ENCODE measurements at regions not wholly inside any gene's neighbourhood (a gene's known extent, or its start where the extent isn't known, plus 50 kb on each side); places are given as distances from the start of the nearest gene placed in this dataset.

DNA sequence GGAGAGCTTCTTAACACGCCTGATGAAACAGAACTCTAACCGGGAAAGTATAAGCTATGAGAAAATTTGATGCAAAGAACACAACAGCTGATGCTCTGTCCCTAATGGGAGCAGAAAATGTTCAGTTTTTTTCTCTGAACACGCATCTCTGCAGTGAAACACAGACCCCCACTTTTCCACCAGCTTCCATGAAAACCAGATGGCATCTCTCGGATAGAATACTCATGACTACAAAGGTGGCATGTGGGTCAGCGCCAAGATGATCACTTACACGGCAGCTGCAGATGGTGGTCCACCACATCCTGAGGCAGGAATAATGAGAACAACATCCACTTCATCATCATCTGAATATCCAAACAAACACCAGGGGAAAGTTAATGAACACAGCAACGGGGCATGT lies 85.2 kb upstream of the CNR1 start:
- Histone ChIP-seq H3K4me1 (no peaks in the 10 kb centered on the region), H3K27me3 (no peaks in the 10 kb centered on the region), H3K9me3 (no peaks in the 10 kb centered on the region), H3K36me3 (no peaks in the 10 kb centered on the region), H3K27ac (no peak overlapping the region), H3K4me3 (no peak overlapping the region)
- WGBS, 2 donors: 83 to 86% methylated on average over 7 of the region's 7 CpGs
- DNase-seq: no peak
- TF ChIP-seq, protein P1, sequence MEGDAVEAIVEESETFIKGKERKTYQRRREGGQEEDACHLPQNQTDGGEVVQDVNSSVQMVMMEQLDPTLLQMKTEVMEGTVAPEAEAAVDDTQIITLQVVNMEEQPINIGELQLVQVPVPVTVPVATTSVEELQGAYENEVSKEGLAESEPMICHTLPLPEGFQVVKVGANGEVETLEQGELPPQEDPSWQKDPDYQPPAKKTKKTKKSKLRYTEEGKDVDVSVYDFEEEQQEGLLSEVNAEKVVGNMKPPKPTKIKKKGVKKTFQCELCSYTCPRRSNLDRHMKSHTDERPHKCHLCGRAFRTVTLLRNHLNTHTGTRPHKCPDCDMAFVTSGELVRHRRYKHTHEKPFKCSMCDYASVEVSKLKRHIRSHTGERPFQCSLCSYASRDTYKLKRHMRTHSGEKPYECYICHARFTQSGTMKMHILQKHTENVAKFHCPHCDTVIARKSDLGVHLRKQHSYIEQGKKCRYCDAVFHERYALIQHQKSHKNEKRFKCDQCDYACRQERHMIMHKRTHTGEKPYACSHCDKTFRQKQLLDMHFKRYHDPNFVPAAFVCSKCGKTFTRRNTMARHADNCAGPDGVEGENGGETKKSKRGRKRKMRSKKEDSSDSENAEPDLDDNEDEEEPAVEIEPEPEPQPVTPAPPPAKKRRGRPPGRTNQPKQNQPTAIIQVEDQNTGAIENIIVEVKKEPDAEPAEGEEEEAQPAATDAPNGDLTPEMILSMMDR (IDR thresholded peaks at IDR 0.05): no peak
- intact Hi-C loops (cut with DNase I): no loop called here

DNA sequence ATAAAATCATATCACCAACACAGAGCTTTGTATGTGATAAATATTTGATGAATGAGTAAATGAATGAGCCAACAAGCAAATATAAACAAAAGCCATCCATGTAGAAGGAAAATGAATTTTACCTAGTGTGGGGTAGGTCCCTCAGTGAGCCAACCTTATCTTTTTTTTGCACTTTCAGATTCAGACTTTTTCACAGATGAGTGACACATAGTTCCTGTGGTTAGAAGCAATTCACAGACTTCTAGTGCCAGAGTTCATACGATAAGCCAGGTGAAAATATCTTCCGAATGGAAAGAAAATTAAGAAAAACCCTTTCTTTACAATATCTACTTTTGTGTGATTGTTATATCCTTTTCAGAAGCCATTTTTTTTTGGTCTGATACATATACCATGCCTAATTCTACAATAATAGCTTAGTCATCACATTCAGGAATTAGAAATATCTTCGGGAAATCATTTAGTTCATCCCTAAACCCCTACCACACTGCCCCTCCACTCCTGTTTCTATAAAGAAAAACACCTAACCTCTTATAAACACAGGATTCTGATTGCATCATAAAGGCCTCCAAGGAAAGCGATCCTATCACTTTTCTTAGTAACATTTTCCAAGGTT lies 82.7 kb upstream of the CNR1 start:
- H3K9me3 ChIP-seq: no peaks in the 10 kb centered on the region
- H3K36me3 ChIP-seq: no peaks in the 10 kb centered on the region
- H3K27ac ChIP-seq: no peak overlapping the region
- intact Hi-C loops (cut with DNase I): no loop called here
- TF ChIP-seq POLR2A (IDR thresholded peaks at IDR 0.05) (no peak), EP300 (IDR thresholded peaks at IDR 0.05) (no peak), POLR2AphosphoS5 (IDR thresholded peaks at IDR 0.05) (no peak)
- TF ChIP-seq, protein P1 (IDR thresholded peaks at IDR 0.05): no peak
- no peaks in the 10 kb centered on the region for H3K4me1 ChIP-seq
- H3K27me3 ChIP-seq: no peaks in the 10 kb centered on the region
- H3K4me3 ChIP-seq: no peak overlapping the region
- WGBS, 2 donors: 88 to 90% methylated on average over 4 of the region's 4 CpGs
- no peak for DNase-seq

DNA sequence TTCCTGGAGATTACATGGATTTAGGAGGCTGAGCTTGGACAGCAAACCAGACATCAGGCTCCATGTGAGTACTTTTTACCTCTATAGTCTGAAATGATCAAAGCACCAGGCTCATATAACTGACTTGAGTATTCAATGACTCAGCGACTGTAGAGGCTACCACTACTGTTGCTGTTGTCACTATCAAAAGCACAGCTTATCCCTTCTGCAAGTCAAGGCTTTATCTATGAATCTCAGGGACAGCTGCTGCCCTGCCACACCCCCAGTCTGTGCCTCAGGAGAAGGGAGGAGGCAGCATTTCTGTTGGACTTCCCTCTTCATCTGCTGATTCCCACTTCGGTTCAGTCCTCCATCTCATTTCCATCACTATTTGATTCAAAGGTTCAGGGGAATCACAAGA lies 80.5 kb upstream of the CNR1 start:
- Histone ChIP-seq H3K27me3 (no peaks in the 10 kb centered on the region), H3K4me3 (no peak overlapping the region), H3K4me1 (no peaks in the 10 kb centered on the region), H3K36me3 (no peaks in the 10 kb centered on the region), H3K9me3 (no peaks in the 10 kb centered on the region), H3K27ac (no peak overlapping the region)
- intact Hi-C loops (cut with DNase I): no loop called here
- DNase-seq: no peak
- TF ChIP-seq EP300 (IDR thresholded peaks at IDR 0.05) (no peak), POLR2AphosphoS5 (IDR thresholded peaks at IDR 0.05) (no peak), POLR2A (IDR thresholded peaks at IDR 0.05) (no peak)
- TF ChIP-seq, protein P1 (IDR thresholded peaks at IDR 0.05): no peak
- WGBS, 2 donors: 50 to 69% methylated on average over 2 of the region's 2 CpGs

DNA sequence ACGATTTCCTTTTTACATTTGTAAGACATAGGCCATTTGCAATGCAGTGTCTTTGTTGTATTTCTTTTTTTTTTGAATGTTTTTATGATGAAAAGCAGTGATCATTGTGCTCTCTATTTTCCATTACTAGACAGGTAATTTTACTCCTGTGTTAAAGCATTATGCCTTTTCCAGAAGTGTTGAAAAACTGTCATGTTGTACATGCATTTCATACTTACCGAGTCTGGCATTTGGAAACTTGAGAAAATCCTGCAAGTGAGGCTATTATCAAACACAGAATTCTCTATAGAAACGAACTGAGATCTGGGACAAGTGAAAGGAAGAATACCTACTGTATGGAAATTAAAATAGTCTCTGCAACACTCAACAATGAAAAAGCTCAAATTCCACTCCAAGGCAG lies 78.6 kb upstream of the CNR1 start:
- TF ChIP-seq, protein P1 (IDR thresholded peaks at IDR 0.05): no peak
- TF ChIP-seq POLR2A (IDR thresholded peaks at IDR 0.05): no peak
- no peak for TF ChIP-seq EP300 (IDR thresholded peaks at IDR 0.05)
- no peak for TF ChIP-seq POLR2AphosphoS5 (IDR thresholded peaks at IDR 0.05)
- intact Hi-C loops (cut with DNase I): no loop called here
- 67 to 80% methylated on average over 3 of the region's 3 CpGs for WGBS, 2 donors

DNA sequence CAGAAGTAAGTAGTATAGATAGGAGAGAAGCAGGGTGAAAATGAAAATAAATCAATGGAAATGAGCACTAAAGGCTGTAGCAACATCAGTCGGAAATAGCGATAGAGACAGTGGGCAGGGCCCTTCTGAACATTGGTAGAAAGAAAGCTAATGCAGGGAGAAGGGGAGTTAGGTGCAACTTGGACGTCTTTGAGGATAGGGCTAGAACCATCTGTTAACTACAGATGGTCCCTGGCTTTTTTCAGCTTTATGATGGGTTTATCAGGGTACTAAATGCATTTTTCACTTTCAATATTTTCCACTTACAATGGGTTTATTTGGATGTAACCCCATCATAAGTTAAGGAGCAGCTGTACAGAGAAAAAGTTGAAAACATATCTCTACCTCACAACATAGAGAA lies 72.8 kb upstream of the CNR1 start:
- H3K27me3 ChIP-seq: no peaks in the 10 kb centered on the region
- intact Hi-C loops (cut with DNase I): no loop called here
- 88 to 89% methylated on average over 3 of the region's 3 CpGs for WGBS, 2 donors
- H3K27ac ChIP-seq: no peak overlapping the region
- TF ChIP-seq, protein P1 (IDR thresholded peaks at IDR 0.05): no peak
- TF ChIP-seq POLR2A (IDR thresholded peaks at IDR 0.05) (no peak), EP300 (IDR thresholded peaks at IDR 0.05) (no peak), POLR2AphosphoS5 (IDR thresholded peaks at IDR 0.05) (no peak)
- no peak for DNase-seq
- no peak overlapping the region for H3K4me3 ChIP-seq
- H3K36me3 ChIP-seq: no peaks in the 10 kb centered on the region
- H3K9me3 ChIP-seq: no peaks in the 10 kb centered on the region
- peaks cover 0 to 6% (median 0%) of the 10 kb centered on the region in 4 donors for H3K4me1 ChIP-seq

More for the DNA sequence above, 78.6 kb upstream of the CNR1 start:
- no peaks in the 10 kb centered on the region for H3K27me3 ChIP-seq
- no peak overlapping the region for H3K27ac ChIP-seq
- no peak for DNase-seq
- H3K9me3 ChIP-seq: no peaks in the 10 kb centered on the region
- H3K36me3 ChIP-seq: no peaks in the 10 kb centered on the region
- no peak overlapping the region for H3K4me3 ChIP-seq
- no peaks in the 10 kb centered on the region for H3K4me1 ChIP-seq
